M059J (cell line): ENCODE measurements at regions not wholly inside any gene's neighbourhood (a gene's known extent, or its start where the extent isn't known, plus 50 kb on each side); places are given as distances from the start of the nearest gene placed in this dataset.
"Not testable (repeated sequence)": the region's sequence is repeated elsewhere in the genome, so short reads cannot be mapped to it uniquely, and the experiment has no call there.

ENCODE experiments used
- DNase-seq: peaks from one replicate; pipeline ENCODE4 v3.0.0-alpha.2; 2012; ENCODE audit warnings: low read depth

DNA sequence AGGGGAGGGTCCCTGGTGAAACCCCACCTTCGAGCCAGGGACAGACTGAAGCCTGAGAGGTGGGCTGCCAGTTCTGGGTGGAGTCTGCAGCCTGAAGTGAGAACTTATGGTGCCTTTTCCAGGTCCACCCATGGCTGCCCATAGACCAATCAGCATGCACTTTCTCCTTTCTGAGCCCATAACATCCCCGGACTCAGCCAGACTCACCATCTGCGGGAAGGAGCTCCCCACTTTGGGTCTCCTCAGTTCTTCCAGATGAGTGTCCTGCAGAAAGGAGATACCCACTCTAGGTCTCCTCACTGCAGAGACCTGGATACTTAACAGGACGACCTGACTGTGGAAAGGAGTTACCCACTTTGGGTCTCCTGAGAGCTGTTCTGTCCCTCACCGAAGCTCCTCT lies 1673.4 kb upstream of the TMEFF2 start:
- no peak for DNase-seq

GRCh38 chr2:193867454-193867853 lies 1672.7 kb upstream of the TMEFF2 start:
- no peak for DNase-seq

DNA sequence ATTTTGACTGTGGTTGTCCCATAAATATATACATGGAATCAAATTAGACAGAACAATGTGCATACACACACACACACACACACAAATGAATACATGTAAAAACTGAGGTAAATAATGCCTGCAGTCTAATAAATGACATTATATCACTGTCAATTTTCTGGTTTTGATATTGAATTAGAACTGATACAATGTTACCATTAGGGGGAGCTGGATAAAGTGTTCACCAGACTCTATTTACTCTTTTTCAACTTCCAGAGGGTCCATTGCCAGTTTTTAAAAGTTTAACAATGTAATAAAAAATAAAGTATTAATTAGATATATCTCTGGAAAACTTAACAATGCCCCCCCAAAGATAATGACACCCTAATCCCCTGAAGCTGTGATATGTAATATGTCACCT lies 1666.8 kb upstream of the TMEFF2 start:
- DNase-seq = no peak

DNA sequence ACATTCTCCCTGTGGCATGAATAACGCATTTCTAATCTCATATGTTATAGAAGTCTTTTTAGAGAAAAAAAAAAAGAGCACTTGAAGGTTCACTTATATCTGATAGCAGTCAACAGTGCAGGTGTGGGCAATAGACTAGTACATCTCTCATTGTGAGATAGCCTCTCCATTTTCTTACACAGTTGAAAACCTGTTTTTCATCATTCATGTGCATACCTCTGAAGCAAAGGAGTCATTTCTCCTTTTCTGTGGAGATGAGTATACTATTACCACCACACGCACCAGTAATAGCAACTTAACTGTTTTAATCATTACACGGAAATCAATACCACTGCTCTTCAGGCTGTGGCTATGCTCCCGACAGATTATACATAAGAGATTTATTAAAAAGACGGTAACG lies 1653.3 kb upstream of the TMEFF2 start:
- no peak for DNase-seq

- DNase-seq = peak; percentile 89
Measured at GRCh38 chr2:193847130-193847529, 1652.4 kb upstream of the TMEFF2 start.

DNA sequence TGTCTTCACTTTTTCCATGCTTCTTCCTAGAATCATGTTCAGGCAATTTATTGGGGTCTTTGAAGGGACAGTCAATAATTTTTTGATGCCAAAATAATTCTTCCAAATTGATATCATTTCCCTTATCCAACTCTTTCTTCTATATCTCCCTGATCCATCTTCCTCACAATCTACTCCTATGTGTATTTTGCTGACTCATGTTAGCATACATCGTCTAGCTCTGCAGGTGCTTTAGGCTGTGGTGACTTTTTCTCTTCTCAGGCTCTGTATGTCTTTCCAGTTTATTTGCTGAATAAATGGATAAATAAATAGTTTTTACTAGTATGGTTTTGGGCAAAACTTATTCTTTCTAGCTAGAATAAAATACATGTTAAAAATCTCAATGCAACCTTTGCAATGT lies 1650.9 kb upstream of the TMEFF2 start:
- no peak for DNase-seq

DNA sequence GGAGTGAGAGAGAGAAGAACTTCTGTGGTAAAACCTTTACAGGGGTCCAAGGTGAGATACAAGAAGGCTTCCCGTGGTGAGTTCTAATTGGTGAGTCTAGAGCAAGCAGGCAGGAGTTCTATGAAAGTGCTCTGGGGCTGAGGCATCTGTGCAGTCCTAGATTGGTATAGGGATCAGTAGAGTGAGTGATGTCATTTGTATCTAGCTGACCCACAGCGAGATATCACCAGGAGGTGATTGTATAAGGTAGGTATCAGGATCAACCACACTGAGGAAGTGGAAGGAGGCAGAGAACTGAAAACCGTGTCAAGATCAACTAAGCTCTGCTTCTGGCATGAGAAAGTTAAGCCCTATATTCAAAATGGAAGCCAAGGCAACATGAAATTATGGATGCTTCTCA lies 1648.9 kb upstream of the TMEFF2 start:
- DNase-seq = no peak

DNA sequence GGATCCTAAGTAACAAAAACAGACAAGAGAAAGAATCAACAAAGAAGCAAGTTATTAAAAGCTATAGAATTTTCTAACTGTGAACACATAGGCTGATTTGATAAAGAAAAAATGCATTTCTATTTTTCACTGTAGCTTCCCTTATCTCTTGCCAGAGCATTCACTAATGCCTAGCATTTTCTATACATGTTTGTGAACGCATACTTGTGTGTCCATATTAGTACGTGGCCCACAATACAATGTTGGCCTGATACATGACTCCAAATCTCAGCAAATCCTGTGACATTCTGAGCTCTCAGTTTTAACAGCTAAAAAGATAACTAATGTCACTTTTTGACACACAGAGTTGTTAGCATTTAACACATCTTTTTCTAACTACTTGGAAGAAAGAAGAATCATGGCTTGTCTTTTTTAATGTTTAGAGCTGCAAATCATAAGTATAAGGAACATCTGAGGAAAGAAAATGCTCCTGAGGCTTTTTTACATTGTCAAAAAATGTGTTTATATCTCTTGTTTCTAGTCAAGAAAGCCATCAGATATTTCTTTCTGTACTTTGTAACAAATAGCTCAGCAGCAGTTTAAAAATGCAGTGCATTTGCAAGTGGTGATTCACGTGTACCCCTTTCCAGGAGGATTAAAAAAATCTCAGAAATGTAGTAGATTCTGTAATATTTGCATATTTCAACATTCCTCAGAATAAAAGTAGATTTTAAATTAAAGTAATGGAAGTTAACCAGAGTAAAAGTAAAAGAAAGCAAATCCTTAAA lies 1646.8 kb upstream of the TMEFF2 start:
- peak; percentile 39 for DNase-seq

- DNase-seq = peak; percentile 51
Measured at GRCh38 chr2:193837111-193837738, 1642.5 kb upstream of the TMEFF2 start.

DNA sequence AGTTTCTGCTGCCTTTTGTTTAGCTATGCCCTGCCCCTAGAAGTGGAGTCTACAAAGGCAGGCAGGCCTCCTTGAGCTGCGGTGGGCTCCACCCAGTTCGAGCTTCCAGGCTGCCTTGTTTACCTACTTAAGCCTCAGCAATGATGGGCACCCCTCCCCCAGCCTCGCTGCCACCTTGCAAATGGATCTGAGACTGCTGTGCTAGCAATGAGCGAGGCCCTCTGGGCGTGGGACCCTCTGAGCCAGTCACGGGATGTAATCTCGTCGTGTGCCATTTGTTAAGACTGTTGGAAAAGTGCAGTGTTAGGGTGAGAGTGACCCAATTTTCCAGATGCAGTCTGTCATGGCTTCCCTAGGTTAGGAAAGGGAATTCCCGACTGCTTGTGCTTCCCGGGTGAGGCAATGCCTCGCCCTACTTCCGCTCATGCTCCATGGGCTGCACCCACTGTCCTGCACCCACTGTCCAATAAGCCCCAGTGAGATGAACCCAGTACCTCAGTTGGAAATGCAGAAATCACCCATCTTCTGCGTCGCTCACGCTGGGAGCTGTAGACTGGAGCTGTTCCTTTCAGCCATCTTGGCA lies 1641.8 kb upstream of the TMEFF2 start:
- DNase-seq = not testable (repeated sequence)

GRCh38 chr2:193833895-193834294 lies 1639.2 kb upstream of the TMEFF2 start:
- DNase-seq = peak; percentile 74

GRCh38 chr2:193824474-193824873 lies 1629.7 kb upstream of the TMEFF2 start:
- peak; percentile 91 for DNase-seq

DNA sequence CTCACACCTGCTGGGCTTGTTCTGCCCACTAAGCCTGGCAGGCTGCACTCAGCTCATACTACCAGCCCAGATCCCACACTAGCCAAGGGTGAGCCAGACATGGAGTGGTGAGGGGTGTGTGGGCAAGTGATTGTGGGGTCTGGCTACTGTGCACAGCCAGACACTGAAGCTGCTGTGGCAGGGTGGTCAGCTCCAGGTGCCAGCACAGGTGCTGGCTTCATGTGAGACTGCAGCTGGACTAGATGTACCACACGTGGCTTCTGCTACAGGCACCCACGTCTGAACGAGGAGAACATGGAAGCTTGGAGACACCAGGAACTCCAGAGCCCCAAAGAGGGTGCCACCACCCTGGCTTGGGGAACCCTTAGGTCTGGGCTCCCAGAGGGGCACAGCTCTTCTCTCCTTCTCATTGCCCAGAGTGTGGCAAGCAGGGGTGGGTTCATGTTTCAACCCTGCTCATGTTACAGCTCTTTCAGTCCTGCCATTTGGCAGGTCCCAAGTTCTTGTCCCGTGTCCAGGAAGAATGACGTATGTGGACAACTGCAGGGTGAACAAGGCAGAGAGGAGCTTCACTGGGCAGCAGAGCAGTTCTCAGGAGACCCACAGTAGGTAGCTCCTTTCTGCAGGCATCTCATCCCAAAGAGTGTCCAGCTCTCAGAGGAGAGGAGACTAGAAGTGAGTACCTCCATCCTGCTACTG lies 1624.2 kb upstream of the TMEFF2 start:
- no peak for DNase-seq

DNA sequence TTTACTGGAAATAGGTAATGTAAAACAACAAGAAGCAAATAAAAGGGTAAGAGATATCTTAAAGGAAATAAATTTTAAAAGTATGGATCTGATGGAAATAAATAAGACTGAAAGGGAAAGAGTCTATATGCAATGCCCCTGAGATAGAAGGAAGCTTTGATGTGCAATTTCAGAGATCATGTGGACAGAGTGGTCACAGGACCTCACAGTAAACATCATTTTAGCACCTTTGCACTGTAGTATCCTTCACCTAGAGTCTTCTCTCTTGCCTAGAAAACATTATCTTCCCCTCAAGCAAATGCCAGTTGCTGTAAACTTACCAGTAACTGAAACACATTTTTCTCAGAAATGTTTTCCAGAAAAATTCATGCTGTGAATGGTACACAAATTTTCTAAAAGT lies 1621.3 kb upstream of the TMEFF2 start:
- no peak for DNase-seq

- peak; percentile 42 for DNase-seq
Measured at GRCh38 chr2:193810533-193810932, 1615.8 kb upstream of the TMEFF2 start.

DNA sequence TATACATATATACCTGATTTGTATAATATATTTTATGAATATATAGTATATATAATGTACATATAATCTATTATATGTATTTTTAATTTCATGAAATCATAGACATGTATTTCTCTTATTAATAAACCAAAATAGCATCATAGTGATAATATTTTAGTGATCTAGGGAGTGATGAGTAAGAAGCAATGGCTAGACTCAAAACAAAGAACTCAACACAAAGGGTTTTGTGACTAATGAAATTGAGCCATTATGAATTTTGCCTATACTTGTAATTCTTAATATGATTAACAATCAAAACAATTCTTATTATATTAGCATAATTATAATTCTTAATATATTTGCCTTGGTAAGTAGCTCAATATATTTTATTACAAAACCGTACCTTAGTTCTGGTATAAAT lies 1614.1 kb upstream of the TMEFF2 start:
- no peak for DNase-seq

GRCh38 chr2:193806088-193806774 lies 1611.5 kb upstream of the TMEFF2 start:
- no peak for DNase-seq

DNA sequence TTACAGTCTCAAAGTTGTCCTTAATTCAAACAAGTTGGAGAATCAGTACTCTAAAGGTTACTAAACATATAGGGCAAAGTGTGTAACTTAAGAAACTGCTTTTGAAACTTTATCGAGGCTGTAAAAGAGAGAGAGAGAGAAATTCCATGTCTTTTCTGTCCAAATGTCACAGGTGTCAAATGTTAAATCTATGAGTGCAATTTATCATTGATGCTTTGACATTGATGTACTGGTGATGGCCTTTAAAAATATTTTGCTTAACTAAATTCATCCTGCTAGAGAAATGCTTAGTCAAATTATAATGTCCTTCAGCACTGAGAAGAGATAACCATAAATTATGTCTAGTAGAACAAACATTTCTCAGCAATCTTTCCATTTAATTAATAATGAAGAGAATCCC lies 1602.1 kb upstream of the TMEFF2 start:
- no peak for DNase-seq

DNA sequence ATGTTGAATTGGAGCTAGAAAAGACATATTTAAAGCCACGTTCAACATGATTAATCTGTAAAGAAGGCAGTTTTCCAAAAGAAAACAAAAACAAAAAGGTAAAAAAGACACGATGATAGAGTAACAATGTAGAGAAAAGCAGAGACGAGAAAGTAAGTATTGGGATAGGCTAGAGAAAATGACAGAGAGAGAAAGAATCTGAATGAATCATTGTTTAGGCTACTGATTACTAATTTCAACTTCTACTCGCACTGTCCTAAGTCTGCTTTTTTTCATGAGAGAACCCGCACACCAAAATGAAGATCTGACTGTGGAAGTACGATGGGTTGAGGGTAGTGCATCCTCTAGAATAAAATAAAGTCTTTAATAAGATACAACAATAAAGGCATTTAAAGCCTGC lies 1599.2 kb upstream of the TMEFF2 start:
- peak; percentile 72 for DNase-seq

GRCh38 chr2:193783681-193784080 lies 1588.9 kb upstream of the TMEFF2 start:
- DNase-seq = no peak

GRCh38 chr2:193778293-193778692 lies 1583.6 kb upstream of the TMEFF2 start:
- no peak for DNase-seq

DNA sequence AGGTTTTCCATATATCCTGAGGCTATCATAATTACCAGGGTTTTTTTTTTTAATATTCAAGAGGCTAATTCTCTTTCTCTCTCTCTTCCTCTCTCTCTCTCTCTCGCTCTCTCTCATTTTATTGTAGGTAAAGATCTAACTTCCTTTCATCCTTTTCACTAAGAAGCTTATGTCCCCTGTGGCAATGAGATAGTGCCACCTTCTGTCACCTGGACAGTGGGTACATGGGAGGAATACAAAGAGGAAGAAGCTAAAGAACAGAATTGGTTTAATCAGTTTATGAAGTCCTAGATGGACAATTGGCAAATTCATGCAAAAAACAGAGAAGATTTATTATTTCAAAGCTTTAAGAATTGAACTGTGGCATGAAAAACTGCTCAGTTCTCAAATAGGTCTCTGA lies 1582.3 kb upstream of the TMEFF2 start:
- DNase-seq = no peak
